ENCODE measurements at regions not wholly inside any gene's neighbourhood (a gene's known extent, or its start where the extent isn't known, plus 50 kb on each side); places are given as distances from the start of the nearest gene placed in this dataset.

DNA sequence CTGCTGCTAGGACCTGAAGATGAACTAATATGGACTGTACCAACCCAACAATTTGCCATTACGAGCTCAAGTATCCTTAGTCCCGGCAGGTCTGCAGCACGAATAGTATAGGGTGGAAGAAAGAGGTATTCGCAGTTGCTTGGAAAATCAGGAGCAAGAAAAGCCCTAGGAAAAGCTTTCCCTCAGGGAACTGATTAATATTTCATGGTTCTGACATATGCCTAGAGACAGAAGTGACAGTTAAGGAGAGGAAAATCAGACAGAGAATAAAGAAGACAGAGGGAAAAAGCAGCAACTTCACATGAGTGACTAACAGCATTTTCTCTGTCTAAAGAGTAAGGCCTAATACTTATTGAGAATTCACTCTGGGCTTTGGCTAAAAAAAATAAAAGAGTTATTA is 602.9 kb upstream of the ATP2B1 start:
- DNase-seq (ENCODE audit: low spot score): no peak

GRCh38 chr12:90305379-90305778 is 596.7 kb upstream of the ATP2B1 start:
- no peak for DNase-seq (ENCODE audit: low spot score)

GRCh38 chr12:90304231-90304630 is 595.6 kb upstream of the ATP2B1 start:
- DNase-seq (ENCODE audit: low spot score): no peak

DNA sequence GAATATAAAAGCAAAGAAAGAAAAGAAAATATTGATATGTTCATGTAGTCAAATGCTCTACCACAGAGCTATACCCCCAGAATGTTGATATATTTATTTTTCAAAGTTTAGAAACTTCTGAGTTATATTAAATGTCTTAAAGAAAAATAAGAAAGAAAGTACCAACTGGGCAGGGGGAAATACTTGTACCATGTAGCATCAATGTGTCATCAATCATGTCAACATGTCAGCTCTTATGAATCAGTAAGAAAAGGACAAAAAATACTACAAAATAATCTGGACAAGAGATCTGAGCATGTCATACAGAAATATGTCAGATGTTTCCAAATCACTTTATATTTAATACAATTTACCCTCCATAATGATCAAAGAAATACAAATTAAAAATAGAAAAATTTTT is 595.1 kb upstream of the ATP2B1 start:
- DNase-seq (ENCODE audit: low spot score): no peak

DNA sequence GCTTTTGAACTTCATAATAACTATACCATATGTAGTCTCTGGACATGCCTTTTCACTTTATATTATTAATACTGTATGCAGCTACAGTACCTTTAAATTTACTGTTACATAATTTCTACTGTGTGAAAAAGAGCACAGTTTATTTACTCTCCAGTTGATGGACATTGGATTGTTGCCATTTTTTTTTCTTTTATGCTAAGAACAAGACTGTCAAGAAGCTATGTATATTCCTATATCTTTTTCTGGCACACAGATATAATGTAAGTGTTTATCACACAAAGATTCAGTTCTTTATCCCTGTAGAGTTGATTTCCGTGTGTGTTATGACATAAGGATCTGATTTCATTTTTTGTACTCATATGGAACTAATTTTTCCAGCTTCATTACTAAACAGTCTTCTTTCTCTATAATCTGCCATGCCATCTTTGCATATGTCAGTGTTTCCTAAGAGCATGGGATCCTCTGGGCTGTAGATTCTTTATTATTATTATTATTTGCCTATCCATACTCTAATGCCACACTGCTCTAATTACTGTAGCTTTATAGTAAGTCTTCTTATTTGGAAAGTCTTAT is 593.0 kb upstream of the ATP2B1 start:
- DNase-seq (ENCODE audit: low spot score): no peak

DNA sequence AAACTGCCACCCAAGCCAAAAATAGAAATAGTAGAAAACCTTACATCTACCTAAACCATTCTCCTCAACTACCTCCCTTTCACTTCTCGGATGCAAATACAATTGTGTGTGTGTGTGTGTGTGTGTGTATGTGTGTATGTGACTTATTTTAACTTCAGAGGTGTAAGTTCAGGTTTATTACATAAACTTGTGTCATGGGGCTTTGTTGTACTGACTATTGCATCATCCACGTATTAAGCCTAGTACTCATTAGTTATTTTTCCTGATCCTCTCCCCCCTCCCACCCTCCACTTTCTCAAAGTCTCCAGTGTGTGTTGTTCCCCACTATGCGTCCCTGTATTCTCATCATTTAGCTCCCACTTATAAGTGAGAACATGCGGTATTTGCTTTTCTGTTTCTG is 592.5 kb upstream of the ATP2B1 start:
- DNase-seq (ENCODE audit: low spot score): no peak

GRCh38 chr12:90299666-90300065 is 591.0 kb upstream of the ATP2B1 start:
- DNase-seq (ENCODE audit: low spot score): no peak

DNA sequence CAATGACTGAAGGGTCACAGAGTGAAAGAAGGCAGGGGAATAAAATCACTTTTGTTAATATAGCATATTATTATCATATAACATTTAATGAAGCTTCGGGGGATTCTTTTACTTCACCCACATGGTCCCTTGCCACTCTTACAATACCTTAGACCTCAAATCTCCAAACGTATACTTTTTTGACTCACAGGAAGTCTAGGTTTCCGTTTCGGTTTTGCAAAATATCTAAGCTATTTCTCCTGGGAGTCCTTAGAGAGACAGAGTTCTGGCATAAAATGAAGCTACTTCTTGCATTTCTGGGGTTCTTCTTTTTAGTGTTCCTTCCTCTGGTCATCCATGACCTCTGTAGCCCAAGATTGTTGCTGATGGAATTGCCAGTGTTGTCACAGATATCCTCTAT is 590.5 kb upstream of the ATP2B1 start:
- no peak for DNase-seq (ENCODE audit: low spot score)

GRCh38 chr12:90298289-90298948 is 589.8 kb upstream of the ATP2B1 start:
- DNase-seq (ENCODE audit: low spot score): no peak

GRCh38 chr12:90295858-90296257 is 587.2 kb upstream of the ATP2B1 start:
- DNase-seq (ENCODE audit: low spot score): no peak

DNA sequence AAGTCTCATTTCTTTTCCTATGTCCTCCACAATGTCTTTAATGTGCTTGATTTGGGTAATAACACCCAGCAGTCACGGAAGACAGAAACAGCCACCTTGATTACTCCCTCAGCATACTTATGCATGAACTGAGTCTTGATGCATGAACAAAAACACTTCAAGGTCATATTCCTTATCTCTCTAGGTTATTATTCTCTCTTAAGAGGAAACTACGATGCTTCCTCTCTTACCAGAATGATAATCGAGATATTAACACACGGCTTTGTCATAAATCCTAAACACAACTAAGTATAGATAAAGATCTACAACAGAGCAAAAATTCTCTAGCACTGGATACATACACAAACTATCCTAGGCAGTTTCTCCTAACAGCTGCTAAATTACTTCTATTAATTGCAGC is 583.5 kb upstream of the ATP2B1 start:
- no peak for DNase-seq (ENCODE audit: low spot score)

- DNase-seq (ENCODE audit: low spot score): no peak
These were observed 582.6 kb upstream of the ATP2B1 start for GRCh38 chr12:90290980-90291975.

- no peak for DNase-seq (ENCODE audit: low spot score)
These were observed 578.9 kb upstream of the ATP2B1 start for GRCh38 chr12:90287585-90287984.

GRCh38 chr12:90281154-90281868 is 572.7 kb upstream of the ATP2B1 start:
- DNase-seq (ENCODE audit: low spot score): no peak

DNA sequence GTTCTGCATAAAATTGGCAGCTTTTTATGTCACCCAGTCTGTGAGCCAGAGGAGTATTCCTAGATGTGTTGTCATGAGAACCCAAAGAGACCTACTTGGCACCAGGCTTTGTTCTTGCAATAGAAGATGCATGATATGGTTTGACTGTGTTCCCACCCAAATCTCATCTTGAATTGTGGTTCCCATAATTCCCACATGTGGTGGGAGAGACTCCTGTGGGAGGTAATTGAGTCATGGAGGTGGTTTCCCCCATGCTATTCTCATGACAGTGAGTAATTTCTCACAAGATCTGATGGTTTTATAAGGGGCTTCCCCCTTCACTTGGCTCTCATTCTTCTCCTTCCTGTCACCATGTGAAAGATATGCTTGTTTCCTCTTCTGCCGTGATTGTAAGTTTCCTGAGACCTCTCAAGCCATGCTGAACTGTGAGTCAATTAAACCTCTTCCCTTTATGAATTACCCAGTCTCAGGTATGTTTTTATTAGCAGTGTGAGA is 572.0 kb upstream of the ATP2B1 start:
- no peak for DNase-seq (ENCODE audit: low spot score)

DNA sequence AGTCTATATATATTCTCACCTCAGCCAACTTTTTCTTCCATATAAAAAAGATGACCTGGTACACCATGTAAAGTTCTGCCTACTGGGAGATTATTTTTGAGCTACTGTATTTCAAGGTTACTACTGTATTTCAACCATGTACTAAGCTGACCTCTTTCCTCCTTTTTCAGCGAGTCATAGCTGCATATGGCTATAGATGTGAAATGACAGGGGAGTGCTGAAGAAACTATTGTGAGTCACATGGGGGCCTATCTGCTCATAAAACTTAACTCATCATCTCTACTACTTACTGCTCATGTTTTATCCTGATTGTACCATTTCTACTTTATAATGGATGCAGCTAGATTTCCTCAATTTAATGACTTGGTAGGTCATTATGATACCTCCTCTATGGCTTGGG is 571.4 kb upstream of the ATP2B1 start:
- DNase-seq (ENCODE audit: low spot score): no peak

GRCh38 chr12:90275088-90275487 is 566.5 kb upstream of the ATP2B1 start:
- DNase-seq (ENCODE audit: low spot score): no peak

DNA sequence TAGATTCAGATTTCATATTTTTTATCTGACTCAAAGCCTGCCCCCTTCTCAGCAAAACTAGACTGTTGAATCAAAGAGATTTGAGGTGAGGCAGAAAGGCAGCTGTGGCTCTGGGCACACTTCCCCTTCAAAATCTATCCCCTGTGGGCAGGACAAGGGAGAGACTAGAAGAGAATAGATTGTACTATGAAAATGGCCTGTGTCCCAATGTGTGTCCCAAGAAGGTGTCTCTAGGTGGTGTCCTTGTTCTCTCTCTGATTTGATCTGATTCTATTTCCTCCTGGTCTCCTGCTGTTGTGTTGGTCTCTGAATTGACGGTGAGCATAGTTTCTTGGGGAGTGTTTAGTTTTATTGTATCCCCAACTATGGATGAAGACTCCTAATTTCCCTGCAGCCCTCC is 565.8 kb upstream of the ATP2B1 start:
- DNase-seq (ENCODE audit: low spot score): no peak

GRCh38 chr12:90268574-90268973 is 559.9 kb upstream of the ATP2B1 start:
- DNase-seq (ENCODE audit: low spot score): no peak

GRCh38 chr12:90262251-90262650 is 553.6 kb upstream of the ATP2B1 start:
- DNase-seq (ENCODE audit: low spot score): no peak

DNA sequence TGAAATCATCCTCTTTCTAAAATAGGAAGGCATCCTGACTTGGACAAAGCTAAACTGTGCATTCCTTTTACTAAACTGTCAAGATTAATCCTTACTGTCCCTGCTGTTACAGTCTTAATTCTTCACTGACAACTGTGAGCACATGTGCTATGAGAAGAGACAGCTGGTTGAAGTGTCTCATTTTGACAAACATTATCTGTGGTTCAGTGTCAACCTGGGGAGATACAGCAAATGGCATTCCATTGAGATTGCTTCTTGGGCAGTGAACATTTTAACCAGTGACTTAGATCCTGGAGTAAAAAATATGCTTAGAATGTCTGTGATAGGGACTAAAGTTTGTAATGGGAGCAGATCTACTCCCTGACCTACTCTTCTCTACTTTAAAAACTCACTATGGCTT is 552.6 kb upstream of the ATP2B1 start:
- no peak for DNase-seq (ENCODE audit: low spot score)

DNA sequence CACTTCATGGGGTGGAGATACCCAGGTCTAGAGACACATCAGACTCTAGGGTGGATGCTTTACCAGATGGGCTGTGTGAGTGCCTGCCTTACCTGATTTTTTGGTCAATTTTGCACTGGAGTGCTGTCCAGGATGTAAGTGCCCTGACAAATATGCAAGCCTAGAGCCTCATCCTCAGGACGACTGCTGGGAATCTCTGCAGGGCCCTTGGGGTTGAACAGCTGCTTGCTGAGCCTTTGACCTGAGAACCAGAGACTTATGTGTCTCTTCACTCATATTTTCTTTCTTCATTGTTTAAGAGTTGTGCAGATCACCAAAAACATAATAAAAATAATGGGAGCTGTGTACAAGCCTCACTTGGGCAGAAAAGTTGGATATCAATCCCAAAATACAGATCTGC is 551.5 kb upstream of the ATP2B1 start:
- no peak for DNase-seq (ENCODE audit: low spot score)

All from HuH-7 (cell line).